Gastroesophageal sphincter (tissue), 3 donors: ENCODE measurements at regions not wholly inside any gene's neighbourhood (a gene's known extent, or its start where the extent isn't known, plus 50 kb on each side); places are given as distances from the start of the nearest gene placed in this dataset.
"Not testable (repeated sequence)": the region's sequence is repeated elsewhere in the genome, so short reads cannot be mapped to it uniquely, and the experiment has no call there.

Experiments
- CTCF ChIP-seq, 4 experiments: fragments of 200-600 bp in 2 of 4; fragments of 450-650 bp in 2 of 4; sonication (generic) in 1 of 4; IDR thresholded peaks; one replicate each; pipeline ENCODE4 v1.5.1; 2017 to 2019; ENCODE audit warnings: antibody characterized with exemption in 4 of 4, mild to moderate bottlenecking in 2 of 4, moderate library complexity in 2 of 4
- POLR2AphosphoS5 ChIP-seq: sonication (generic); formaldehyde crosslinking; IDR thresholded peaks from one replicate; pipeline ENCODE4 v1.6.1; 2017; ENCODE audit warnings: antibody characterized with exemption

GRCh38 chr1:146552414-146552813 is 323.6 kb upstream of the NOTCH2NLA start:
- TF ChIP-seq POLR2AphosphoS5; CTCF (IDR thresholded peaks at IDR 0.05): not testable (repeated sequence)
